ENCODE measurements at regions not wholly inside any gene's neighbourhood (a gene's known extent, or its start where the extent isn't known, plus 50 kb on each side); places are given as distances from the start of the nearest gene placed in this dataset.

- in situ Hi-C loops (cut with MboI; ENCODE audit: low pct_unique_long_range_greater_than_20kb, low sequenced_read_pairs, unreplicated experiment): no loop called here
Observed at GRCh38 chr4:11860996-11861395, 432.3 kb upstream of the HS3ST1 start.

GRCh38 chr4:11857881-11858280, 429.2 kb upstream of the HS3ST1 start:
- in situ Hi-C loops (cut with MboI; ENCODE audit: low pct_unique_long_range_greater_than_20kb, low sequenced_read_pairs, unreplicated experiment): no loop called here
- no peak for DNase-seq (ENCODE audit: low spot score)
- TF ChIP-seq CTCF (IDR thresholded peaks at IDR 0.05; ENCODE audit: extremely low read depth, insufficient read depth, missing control alignments): no peak

More at GRCh38 chr4:11860996-11861395, 432.3 kb upstream of the HS3ST1 start:
- DNase-seq (ENCODE audit: low spot score): no peak
- TF ChIP-seq CTCF (IDR thresholded peaks at IDR 0.05; ENCODE audit: extremely low read depth, insufficient read depth, missing control alignments): no peak

- in situ Hi-C loops (cut with MboI; ENCODE audit: low pct_unique_long_range_greater_than_20kb, low sequenced_read_pairs, unreplicated experiment): no loop called here
- TF ChIP-seq CTCF (IDR thresholded peaks at IDR 0.05; ENCODE audit: extremely low read depth, insufficient read depth, missing control alignments): no peak
- no peak for DNase-seq (ENCODE audit: low spot score)
Observed at GRCh38 chr4:11847167-11847566, 418.5 kb upstream of the HS3ST1 start.

GRCh38 chr4:11843927-11844326, 415.2 kb upstream of the HS3ST1 start:
- TF ChIP-seq CTCF (IDR thresholded peaks at IDR 0.05; ENCODE audit: extremely low read depth, insufficient read depth, missing control alignments): no peak
- in situ Hi-C loops (cut with MboI; ENCODE audit: low pct_unique_long_range_greater_than_20kb, low sequenced_read_pairs, unreplicated experiment): no loop called here
- no peak for DNase-seq (ENCODE audit: low spot score)

- in situ Hi-C loops (cut with MboI; ENCODE audit: low pct_unique_long_range_greater_than_20kb, low sequenced_read_pairs, unreplicated experiment): no loop called here
- TF ChIP-seq CTCF (IDR thresholded peaks at IDR 0.05; ENCODE audit: extremely low read depth, insufficient read depth, missing control alignments): no peak
- no peak for DNase-seq (ENCODE audit: low spot score)
Observed at GRCh38 chr4:11843340-11843739, 414.6 kb upstream of the HS3ST1 start.

- in situ Hi-C loops (cut with MboI; ENCODE audit: low pct_unique_long_range_greater_than_20kb, low sequenced_read_pairs, unreplicated experiment): no loop called here
- DNase-seq (ENCODE audit: low spot score): no peak
- no peak for TF ChIP-seq CTCF (IDR thresholded peaks at IDR 0.05; ENCODE audit: extremely low read depth, insufficient read depth, missing control alignments)
Observed at GRCh38 chr4:11842620-11843263, 414.0 kb upstream of the HS3ST1 start.

All from GM13977 (cell line).